ENCODE measurements at regions not wholly inside any gene's neighbourhood (a gene's known extent, or its start where the extent isn't known, plus 50 kb on each side); places are given as distances from the start of the nearest gene placed in this dataset.

DNA sequence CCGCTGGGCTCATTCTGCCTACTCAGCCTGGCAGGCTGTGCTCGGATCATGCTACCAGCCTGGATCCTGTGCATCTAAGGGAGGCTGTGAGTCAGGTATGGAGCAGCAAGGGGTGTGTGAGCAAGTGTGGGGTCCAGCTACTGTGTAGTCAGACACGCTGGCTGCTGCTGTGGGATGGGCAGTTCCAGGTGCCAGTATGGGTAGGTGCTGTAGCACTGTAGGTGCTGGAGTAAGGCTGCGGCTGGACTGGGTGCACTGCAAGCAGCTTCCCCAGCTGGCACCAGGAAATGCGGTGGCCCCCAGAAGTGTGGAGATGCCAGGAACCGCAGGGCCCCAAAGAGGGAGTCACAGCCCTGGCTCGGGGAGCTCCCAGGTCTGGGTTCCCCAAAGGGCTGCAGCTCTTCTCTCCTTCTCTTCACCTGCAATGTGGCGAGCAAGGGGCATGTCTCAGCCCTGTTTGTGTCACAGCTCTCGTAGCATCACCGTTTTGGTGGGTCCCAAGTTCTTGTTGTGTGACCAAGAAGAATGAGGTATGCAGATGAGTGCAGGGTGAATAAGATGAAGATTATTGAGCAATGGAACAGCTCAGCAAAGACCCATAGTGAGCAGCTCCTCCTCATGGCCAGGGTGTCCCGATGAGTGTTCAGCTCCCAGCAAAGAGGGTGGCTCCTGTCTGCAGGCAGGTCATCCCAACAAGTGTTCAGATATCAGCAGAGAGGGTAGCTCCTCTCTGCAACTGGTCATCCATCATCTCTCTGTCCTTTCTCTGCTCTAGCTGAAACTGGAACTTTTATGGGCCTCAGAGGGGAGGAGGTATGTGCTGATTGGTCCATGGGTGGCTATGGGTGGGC lies 462.9 kb downstream of the TBC1D22A start:
- DNase-seq, result no peak

Data from GOT3 (cell line).